ENCODE measurements at regions not wholly inside any gene's neighbourhood (a gene's known extent, or its start where the extent isn't known, plus 50 kb on each side); places are given as distances from the start of the nearest gene placed in this dataset.

GRCh38 chr5:113804943-113805342, 291.4 kb downstream of the YTHDC2 start:
- no peak for DNase-seq

- no peak for DNase-seq
These were observed 292.8 kb downstream of the YTHDC2 start for GRCh38 chr5:113806250-113806649.

DNA sequence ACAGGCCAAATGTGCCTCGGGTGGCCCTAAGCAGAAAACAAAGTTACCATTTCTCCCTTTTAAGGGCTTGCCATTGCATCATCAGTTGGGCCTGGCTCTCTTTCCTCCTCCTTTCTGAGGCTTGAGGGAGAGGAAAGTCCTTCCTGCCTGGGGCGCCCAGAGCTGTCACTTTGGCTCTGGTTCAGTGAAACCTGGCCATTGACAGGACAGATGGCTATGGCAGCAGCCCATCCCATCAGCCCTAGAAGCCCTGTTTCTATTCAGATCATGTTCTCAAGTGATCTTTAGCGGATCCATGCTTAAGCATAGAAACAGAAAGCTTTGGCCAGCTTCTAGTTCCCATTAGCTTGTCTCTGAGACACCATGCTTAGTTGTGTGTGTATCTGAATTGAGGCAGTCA, 293.4 kb downstream of the YTHDC2 start:
- no peak for DNase-seq

- no peak for DNase-seq
These were observed 294.0 kb downstream of the YTHDC2 start for GRCh38 chr5:113807427-113807991.

- DNase-seq, result no peak
These were observed 295.5 kb downstream of the YTHDC2 start for GRCh38 chr5:113808956-113809355.

GRCh38 chr5:113809626-113810025, 296.1 kb downstream of the YTHDC2 start:
- DNase-seq, result no peak

- DNase-seq, result no peak
These were observed 300.0 kb downstream of the YTHDC2 start for GRCh38 chr5:113813466-113813865.

GRCh38 chr5:113817683-113818082, 304.2 kb downstream of the YTHDC2 start:
- DNase-seq, result no peak

- DNase-seq, result no peak
These were observed 310.2 kb downstream of the YTHDC2 start for GRCh38 chr5:113823696-113824095.

DNA sequence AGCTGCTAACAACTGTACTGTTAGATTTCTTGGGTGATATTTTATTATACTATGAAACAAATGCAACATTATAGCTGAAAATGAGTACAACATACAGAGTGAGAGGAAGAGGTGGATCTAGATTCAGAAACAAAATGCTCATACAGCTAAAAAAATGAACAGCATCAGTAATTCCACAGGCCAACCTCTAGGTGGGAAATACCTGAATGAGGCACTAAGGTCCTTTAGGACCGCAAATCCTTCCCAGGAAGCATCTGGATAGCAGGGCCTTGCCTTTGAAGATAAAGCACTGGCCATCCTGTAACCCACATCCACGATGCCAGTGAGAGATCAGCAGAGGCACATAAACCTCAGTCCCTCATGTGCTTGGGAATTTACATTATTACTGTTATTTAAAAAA, 310.8 kb downstream of the YTHDC2 start:
- no peak for DNase-seq

DNA sequence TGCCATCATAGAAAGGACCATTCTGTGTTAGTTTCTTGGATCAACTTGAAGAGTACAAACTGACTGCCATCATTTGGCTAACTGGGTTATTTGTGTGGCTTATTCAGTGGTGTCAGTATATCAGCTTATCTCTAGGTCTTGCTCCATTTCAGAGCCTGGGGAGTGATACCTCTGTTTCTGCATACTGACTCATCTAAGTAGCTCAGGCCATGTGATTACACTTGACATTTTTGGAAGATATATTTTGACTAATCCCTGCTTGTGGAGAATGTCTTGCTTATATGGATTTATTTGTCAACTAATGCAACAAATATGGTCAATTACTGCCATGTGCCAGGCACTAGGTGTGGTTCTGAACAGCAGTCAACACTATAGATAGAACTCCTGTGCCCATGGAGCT, 311.7 kb downstream of the YTHDC2 start:
- DNase-seq, result no peak

GRCh38 chr5:113846941-113847340, 333.4 kb downstream of the YTHDC2 start:
- no peak for DNase-seq

- no peak for DNase-seq
These were observed 350.9 kb downstream of the YTHDC2 start for GRCh38 chr5:113864437-113864836.

- DNase-seq, result no peak
These were observed 353.3 kb downstream of the YTHDC2 start for GRCh38 chr5:113866763-113867162.

- no peak for DNase-seq
These were observed 356.1 kb downstream of the YTHDC2 start for GRCh38 chr5:113869611-113870010.

DNA sequence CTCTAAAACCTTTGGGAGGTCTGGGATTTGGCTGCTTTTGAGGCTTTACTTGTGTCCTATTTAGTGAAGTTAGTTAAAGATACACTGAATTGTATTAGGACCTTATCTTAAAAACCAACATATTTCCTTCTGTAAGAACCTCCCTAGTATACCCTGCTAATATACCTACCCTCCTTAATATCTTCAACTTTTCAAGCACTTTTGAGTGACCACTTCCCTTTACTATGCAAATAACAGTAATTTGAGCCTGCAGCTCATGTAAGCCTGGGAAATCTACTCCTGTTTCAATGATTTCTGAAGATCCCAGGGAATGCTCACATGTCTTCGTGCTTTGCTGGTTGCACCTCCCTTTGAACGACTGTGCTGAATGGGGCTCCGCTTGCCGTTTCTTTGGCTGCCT, 358.5 kb downstream of the YTHDC2 start:
- DNase-seq, result no peak

GRCh38 chr5:113875096-113875495, 361.6 kb downstream of the YTHDC2 start:
- DNase-seq, result no peak

GRCh38 chr5:113891491-113891890, 378.0 kb downstream of the YTHDC2 start:
- DNase-seq, result no peak

- DNase-seq, result no peak
These were observed 383.3 kb downstream of the YTHDC2 start for GRCh38 chr5:113896789-113897188.

DNA sequence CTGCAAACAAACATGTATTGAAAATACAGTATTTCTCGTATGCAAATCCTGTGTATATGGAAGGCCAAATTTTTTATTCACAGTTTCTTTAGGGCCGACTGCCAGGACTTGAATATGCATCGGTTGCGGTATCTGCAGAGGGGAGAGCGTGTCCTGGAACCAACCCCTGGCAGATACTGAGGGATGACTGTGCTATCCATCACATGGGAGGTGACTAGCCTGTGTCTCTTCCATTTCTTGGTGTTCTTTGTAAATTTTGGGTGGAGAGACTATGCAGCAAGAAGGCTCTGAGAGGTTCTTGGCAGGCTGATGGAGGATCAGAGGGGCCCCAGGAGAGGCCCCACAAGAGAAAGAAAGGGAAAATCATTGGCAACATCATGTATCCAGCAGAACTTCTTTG, 384.3 kb downstream of the YTHDC2 start:
- DNase-seq, result no peak

DNA sequence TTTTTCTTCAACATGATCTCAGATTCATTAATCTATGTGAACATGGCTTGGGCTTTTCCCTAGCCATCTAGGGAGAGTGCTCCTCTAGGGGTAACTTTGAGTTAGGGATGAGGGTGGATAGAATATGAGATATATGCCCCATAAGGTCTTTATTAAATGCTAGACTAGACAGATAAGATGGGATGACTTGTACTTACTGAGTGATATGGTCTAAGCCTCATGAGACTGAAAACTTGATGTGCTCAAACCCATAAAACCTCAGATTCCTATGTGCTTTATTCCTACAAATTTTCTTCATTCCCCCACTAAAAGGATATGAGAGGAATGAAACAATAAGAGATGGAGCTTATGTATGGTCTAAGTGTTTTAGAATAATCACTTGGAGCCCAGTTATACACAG, 386.6 kb downstream of the YTHDC2 start:
- DNase-seq, result no peak

DNA sequence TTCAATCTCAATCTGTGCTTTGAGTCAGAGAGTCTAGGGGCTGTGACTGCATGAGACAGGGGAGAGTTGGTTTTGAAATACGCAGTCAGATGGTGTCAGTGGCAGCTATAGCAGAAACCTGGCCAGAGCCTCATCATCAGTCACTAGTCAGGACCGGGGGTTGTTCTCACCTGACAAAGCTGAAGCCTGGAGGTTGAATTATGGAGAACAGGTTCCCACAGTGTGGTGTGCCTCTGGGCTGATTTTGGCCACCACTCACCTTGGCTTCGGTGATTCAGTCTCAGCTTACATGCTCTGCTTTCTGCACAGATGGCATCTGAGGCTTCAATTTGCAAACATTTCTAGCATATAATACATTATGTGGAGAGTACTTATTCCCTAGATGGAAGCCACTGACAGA, 387.3 kb downstream of the YTHDC2 start:
- DNase-seq, result no peak

- no peak for DNase-seq
These were observed 388.2 kb downstream of the YTHDC2 start for GRCh38 chr5:113901718-113902117.

DNA sequence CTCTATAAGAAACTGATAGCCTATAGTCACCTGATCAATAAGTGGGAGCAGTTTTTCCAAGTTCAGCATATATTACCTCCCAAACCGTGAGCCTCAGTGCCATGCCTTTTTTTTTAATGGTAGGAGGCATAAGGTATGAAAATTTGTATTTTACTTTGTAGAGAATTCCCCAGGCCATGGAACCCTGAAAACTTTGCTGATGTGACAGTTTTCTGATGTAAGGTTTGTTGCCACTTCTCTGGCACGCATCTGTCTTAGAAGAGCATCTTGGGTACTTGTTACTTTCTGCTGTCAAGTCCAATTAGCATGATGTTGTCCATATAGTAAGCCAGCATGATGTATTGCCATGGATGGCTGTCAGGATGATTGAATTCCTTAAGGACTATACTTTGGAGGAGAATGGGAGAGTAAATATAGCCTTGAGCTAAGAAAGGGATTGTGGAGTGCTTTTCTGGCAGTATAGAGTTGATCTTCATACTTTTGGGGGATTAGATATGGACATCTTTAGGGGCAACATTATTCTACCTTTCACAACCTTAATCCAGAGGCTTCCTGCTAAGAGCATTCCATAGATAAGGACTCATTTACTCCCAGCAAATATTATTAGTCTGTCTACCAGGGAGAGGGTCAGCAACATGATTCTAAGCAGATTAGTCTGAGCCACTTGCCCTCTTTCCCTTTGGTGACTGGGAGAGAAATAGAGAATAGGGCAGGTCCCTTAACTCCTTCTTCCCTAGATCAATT, 389.6 kb downstream of the YTHDC2 start:
- DNase-seq, result no peak

DNA sequence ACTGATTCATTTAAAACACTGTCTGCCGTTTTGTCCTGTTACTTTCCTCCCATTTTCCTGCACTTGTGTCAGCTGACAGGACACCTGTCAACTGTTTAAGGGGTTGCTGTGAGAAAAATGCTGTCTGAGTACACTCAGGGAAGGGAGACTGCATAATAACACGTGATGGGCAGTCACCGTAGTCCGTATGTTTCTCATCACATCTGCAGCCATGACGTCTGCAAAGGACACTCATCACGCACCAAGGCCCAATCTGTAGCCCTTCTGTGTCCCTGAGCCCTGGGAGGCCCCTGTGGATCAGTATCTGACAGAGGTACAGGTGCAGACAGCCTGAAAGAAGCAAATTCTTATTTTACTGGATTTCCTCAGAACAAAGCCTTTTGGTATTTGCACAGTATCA, 396.3 kb downstream of the YTHDC2 start:
- DNase-seq, result no peak
